Fibroblast of pulmonary artery (primary cell): ENCODE measurements at regions not wholly inside any gene's neighbourhood (a gene's known extent, or its start where the extent isn't known, plus 50 kb on each side); places are given as distances from the start of the nearest gene placed in this dataset.

Source experiments
- DNase-seq: peaks from one replicate; pipeline ENCODE4 v3.0.0-alpha.2; 2010; ENCODE audit warnings: low read depth
- H3K4me3 ChIP-seq: replicated peaks from 2 replicates; pipeline ENCODE4 v1.5.1; 2011; ENCODE audit warnings: low read depth, mild to moderate bottlenecking, control low read depth, low read length, moderate library complexity
- TF ChIP-seq, protein P1 (sequence below): IDR thresholded peaks from 2 replicates; pipeline ENCODE4 v1.5.1; 2011; ENCODE audit warnings: mild to moderate bottlenecking, control low read depth, low read length, inconsistent platforms; ENCODE audit errors: missing control alignments

DNA sequence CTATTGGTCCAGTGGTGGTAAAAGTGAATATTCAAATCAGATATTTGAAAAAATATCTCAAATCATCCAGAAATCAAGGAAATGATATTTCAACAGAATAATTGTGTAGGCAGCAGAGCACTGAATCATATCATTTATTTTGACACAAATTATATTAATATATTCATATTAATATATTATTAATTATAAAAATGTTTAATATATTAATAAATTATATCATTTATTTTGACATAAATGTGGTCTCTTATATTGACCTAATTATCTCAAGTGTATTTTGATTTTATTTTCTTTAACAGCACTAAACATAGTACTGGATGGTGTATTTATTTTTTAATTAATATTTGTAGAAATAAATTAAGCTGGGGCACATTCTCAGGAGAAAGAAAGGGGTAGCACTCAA lies 257.7 kb upstream of the THBS1 start:
- TF ChIP-seq, protein P1, sequence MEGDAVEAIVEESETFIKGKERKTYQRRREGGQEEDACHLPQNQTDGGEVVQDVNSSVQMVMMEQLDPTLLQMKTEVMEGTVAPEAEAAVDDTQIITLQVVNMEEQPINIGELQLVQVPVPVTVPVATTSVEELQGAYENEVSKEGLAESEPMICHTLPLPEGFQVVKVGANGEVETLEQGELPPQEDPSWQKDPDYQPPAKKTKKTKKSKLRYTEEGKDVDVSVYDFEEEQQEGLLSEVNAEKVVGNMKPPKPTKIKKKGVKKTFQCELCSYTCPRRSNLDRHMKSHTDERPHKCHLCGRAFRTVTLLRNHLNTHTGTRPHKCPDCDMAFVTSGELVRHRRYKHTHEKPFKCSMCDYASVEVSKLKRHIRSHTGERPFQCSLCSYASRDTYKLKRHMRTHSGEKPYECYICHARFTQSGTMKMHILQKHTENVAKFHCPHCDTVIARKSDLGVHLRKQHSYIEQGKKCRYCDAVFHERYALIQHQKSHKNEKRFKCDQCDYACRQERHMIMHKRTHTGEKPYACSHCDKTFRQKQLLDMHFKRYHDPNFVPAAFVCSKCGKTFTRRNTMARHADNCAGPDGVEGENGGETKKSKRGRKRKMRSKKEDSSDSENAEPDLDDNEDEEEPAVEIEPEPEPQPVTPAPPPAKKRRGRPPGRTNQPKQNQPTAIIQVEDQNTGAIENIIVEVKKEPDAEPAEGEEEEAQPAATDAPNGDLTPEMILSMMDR, result no peak
- H3K4me3 ChIP-seq, result no peak overlapping the region
- DNase-seq, result no peak

- no peak overlapping the region for H3K4me3 ChIP-seq
- DNase-seq, result no peak
- TF ChIP-seq, protein P1, result no peak
Measured at GRCh38 chr15:39323706-39324105, 257.2 kb upstream of the THBS1 start.

DNA sequence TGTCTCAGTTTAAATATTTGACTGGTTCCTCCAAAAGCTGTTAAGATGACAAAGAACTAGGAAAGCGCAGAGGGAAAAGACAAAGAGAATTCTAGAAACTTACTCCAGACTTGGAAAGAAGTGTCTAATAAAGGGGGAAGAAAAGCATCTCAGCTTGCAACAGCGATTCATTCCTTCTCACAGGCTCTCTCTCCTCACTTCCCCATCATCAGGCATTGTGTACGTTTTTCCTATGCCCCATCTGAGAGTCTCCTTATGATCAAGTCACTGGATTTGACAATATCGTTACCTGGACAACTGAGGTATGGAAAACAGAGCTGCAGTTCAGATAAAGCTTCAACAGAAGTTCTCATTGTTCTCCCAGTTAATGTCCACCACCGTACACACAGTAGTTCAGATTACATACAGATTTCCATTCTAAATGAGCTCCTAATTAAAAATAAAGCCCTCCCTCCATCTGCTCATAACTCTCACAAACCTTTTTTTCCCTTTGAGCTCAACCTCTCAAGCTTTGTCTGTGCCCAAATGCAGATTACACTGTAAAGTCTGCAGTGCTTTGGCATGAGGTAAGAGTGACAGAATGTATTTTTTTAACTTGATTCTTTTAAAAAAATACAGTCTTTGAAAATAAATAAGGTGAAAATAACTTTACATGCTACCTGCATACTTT lies 254.4 kb upstream of the THBS1 start:
- no peak overlapping the region for H3K4me3 ChIP-seq
- TF ChIP-seq, protein P1, result no peak
- DNase-seq, result no peak

GRCh38 chr15:39327005-39327730 lies 253.7 kb upstream of the THBS1 start:
- no peak for DNase-seq
- no peak overlapping the region for H3K4me3 ChIP-seq
- TF ChIP-seq, protein P1, result no peak

GRCh38 chr15:39330061-39330460 lies 250.8 kb upstream of the THBS1 start:
- H3K4me3 ChIP-seq, result no peak overlapping the region
- TF ChIP-seq, protein P1, result no peak
- no peak for DNase-seq

- TF ChIP-seq, protein P1, result no peak
- DNase-seq, result no peak
- H3K4me3 ChIP-seq, result no peak overlapping the region
Measured at GRCh38 chr15:39331584-39331983, 249.3 kb upstream of the THBS1 start.
